Astrocyte of the spinal cord (primary cell): ENCODE measurements at regions not wholly inside any gene's neighbourhood (a gene's known extent, or its start where the extent isn't known, plus 50 kb on each side); places are given as distances from the start of the nearest gene placed in this dataset.
A peak's percentile ranks its signal among the peaks of the same experiment; 100 is the strongest.

Source experiments
- DNase-seq: peaks from one replicate; pipeline ENCODE4 v3.0.0; 2011; ENCODE audit warnings: low read depth, low spot score
- H3K4me3 ChIP-seq: 2 replicates; pipeline ENCODE4 v1.5.1; 2011; ENCODE audit warnings: low read depth, mild to moderate bottlenecking, low read length, moderate library complexity
- CTCF ChIP-seq: IDR thresholded peaks from 2 replicates; pipeline ENCODE4 v1.5.1; 2012; ENCODE audit warnings: low read depth, mild to moderate bottlenecking, low read length, inconsistent platforms
- in situ Hi-C: cut with HindIII; loops from 2 replicates; pipeline ENCODE4 v1.10.0; 2017; ENCODE audit warnings: low sequenced_read_pairs

GRCh38 chr6:121826156-121826810 lies 390.8 kb downstream of the GJA1 start:
- no peak for TF ChIP-seq CTCF
- in situ Hi-C loops, result no loop called here
- peak; percentile 94 for DNase-seq
- H3K4me3 ChIP-seq, result no peak overlapping the region

- in situ Hi-C loops, result no loop called here
- no peak for TF ChIP-seq CTCF
- no peak overlapping the region for H3K4me3 ChIP-seq
- no peak for DNase-seq
Observed at GRCh38 chr6:121828146-121828886, 392.9 kb downstream of the GJA1 start.

- in situ Hi-C loops, result no loop called here
- TF ChIP-seq CTCF, result no peak
Observed at GRCh38 chr6:121830736-121831135, 395.3 kb downstream of the GJA1 start.

GRCh38 chr6:121835662-121836061 lies 400.2 kb downstream of the GJA1 start:
- H3K4me3 ChIP-seq, result no peak overlapping the region
- DNase-seq, result no peak
- no peak for TF ChIP-seq CTCF
- in situ Hi-C loops, result no loop called here

More at GRCh38 chr6:121830736-121831135, 395.3 kb downstream of the GJA1 start:
- no peak for DNase-seq
- no peak overlapping the region for H3K4me3 ChIP-seq

GRCh38 chr6:121837545-121838229 lies 402.2 kb downstream of the GJA1 start:
- in situ Hi-C loops, result no loop called here
- DNase-seq, result no peak
- TF ChIP-seq CTCF, result no peak
- H3K4me3 ChIP-seq, result no peak overlapping the region

GRCh38 chr6:121838842-121839241 lies 403.4 kb downstream of the GJA1 start:
- H3K4me3 ChIP-seq, result no peak overlapping the region
- no peak for TF ChIP-seq CTCF
- DNase-seq, result peak; percentile 88
- in situ Hi-C loops, result no loop called here
